Trophoblast cell (in vitro differentiated cells and primary cell): ENCODE measurements at regions not wholly inside any gene's neighbourhood (a gene's known extent, or its start where the extent isn't known, plus 50 kb on each side); places are given as distances from the start of the nearest gene placed in this dataset.
A peak's percentile ranks its signal among the peaks of the same experiment; 100 is the strongest.

ENCODE experiments used
- DNase-seq, 2 donors: peaks; one replicate each; pipeline ENCODE4 v3.0.0-alpha.2; 2016
- H2AFZ ChIP-seq: 2 replicates; pipeline ENCODE4 v1.6.1; 2013; ENCODE audit warnings: low read length, moderate library complexity, mild to moderate bottlenecking; ENCODE audit not compliant: insufficient read depth, poor library complexity
- H2AK5ac ChIP-seq: 2 replicates; pipeline ENCODE4 v1.6.1; 2013; ENCODE audit warnings: mild to moderate bottlenecking, low read length
- H2BK120ac ChIP-seq: 2 replicates; pipeline ENCODE4 v1.6.1; 2013; ENCODE audit warnings: low read length, mild to moderate bottlenecking, moderate library complexity; ENCODE audit not compliant: insufficient read depth, poor library complexity
- H2BK12ac ChIP-seq: 2 replicates; pipeline ENCODE4 v1.6.1; 2013; ENCODE audit warnings: mild to moderate bottlenecking, low read length, moderate library complexity
- H2BK5ac ChIP-seq: 2 replicates; pipeline ENCODE4 v1.6.1; 2013; ENCODE audit warnings: low read length, low read depth, moderate library complexity, mild to moderate bottlenecking; ENCODE audit not compliant: poor library complexity
- H3K14ac ChIP-seq: 2 replicates; pipeline ENCODE4 v1.6.1; 2013; ENCODE audit warnings: mild to moderate bottlenecking, low read length
- H3K18ac ChIP-seq: 2 replicates; pipeline ENCODE4 v1.6.1; 2013; ENCODE audit warnings: mild to moderate bottlenecking, low read length
- H3K23ac ChIP-seq: 2 replicates; pipeline ENCODE4 v1.6.1; 2013; ENCODE audit warnings: low read length
- H3K27ac ChIP-seq: 2 replicates; pipeline ENCODE4 v1.5.1; 2013; ENCODE audit warnings: low read depth, mild to moderate bottlenecking, inconsistent platforms, low read length, moderate library complexity
- H3K27me3 ChIP-seq: 2 replicates; pipeline ENCODE4 v1.6.1; 2013; ENCODE audit warnings: inconsistent platforms, mild to moderate bottlenecking, low read length, moderate library complexity; ENCODE audit not compliant: insufficient read depth
- H3K36me3 ChIP-seq, 2 experiments: 1 replicate in 1 of 2; 2 replicates in 1 of 2; pipeline ENCODE4 v1.6.1; 2013; ENCODE audit warnings: low read length in 2 of 2, mild to moderate bottlenecking in 2 of 2, moderate library complexity in 1 of 2; ENCODE audit not compliant: insufficient read depth in 2 of 2, control insufficient read depth in 1 of 2
- H3K4ac ChIP-seq: 2 replicates; pipeline ENCODE4 v1.6.1; 2013; ENCODE audit warnings: low read depth, mild to moderate bottlenecking, low read length, moderate library complexity
- H3K4me1 ChIP-seq, 2 experiments: 1 replicate in 1 of 2; 2 replicates in 1 of 2; pipeline ENCODE4 v1.6.1; 2013; ENCODE audit warnings: low read length in 2 of 2, mild to moderate bottlenecking in 2 of 2, moderate library complexity in 1 of 2; ENCODE audit not compliant: insufficient read depth in 2 of 2, control insufficient read depth in 1 of 2
- H3K4me2 ChIP-seq: 2 replicates; pipeline ENCODE4 v1.6.1; 2013; ENCODE audit warnings: inconsistent platforms, mild to moderate bottlenecking, low read length, moderate library complexity
- H3K4me3 ChIP-seq: 2 replicates; pipeline ENCODE4 v1.5.1; 2013; ENCODE audit warnings: mild to moderate bottlenecking, low read depth, low read length, inconsistent platforms
- H3K79me1 ChIP-seq: one replicate; pipeline ENCODE4 v1.6.1; 2013; ENCODE audit warnings: low read length
- H3K79me2 ChIP-seq: 2 replicates; pipeline ENCODE4 v1.6.1; 2013; ENCODE audit warnings: low read length, mild to moderate bottlenecking; ENCODE audit not compliant: control insufficient read depth, insufficient read depth, poor library complexity
- H3K9ac ChIP-seq: 2 replicates; pipeline ENCODE4 v1.6.1; 2013; ENCODE audit warnings: mild to moderate bottlenecking, low read length
- H3K9me3 ChIP-seq: 2 replicates; pipeline ENCODE4 v1.6.1; 2013; ENCODE audit warnings: low read depth, mild to moderate bottlenecking, control low read depth, inconsistent platforms, low read length; ENCODE audit not compliant: insufficient read depth
- H4K12ac ChIP-seq: 2 replicates; pipeline ENCODE4 v1.6.1; 2013; ENCODE audit warnings: low read depth, mild to moderate bottlenecking, low read length, moderate library complexity
- H4K8ac ChIP-seq: 2 replicates; pipeline ENCODE4 v1.6.1; 2013; ENCODE audit warnings: low read depth, mild to moderate bottlenecking, low read length, moderate library complexity
- H4K91ac ChIP-seq: one replicate; pipeline ENCODE4 v1.6.1; 2013; ENCODE audit warnings: low read depth, mild to moderate bottlenecking, low read length, moderate library complexity
- WGBS: extraction: QIAGEN DNeasy Blood & Tissue Kit; methylation state at CpG from one replicate; pipeline ENCODE4 v1.1.7; 2013; ENCODE audit warnings: missing lambda C conversion rate; ENCODE audit not compliant: insufficient read length, insufficient coverage; ENCODE audit errors: extremely low coverage; 5-methylcytosine and 5-hydroxymethylcytosine counted together

DNA sequence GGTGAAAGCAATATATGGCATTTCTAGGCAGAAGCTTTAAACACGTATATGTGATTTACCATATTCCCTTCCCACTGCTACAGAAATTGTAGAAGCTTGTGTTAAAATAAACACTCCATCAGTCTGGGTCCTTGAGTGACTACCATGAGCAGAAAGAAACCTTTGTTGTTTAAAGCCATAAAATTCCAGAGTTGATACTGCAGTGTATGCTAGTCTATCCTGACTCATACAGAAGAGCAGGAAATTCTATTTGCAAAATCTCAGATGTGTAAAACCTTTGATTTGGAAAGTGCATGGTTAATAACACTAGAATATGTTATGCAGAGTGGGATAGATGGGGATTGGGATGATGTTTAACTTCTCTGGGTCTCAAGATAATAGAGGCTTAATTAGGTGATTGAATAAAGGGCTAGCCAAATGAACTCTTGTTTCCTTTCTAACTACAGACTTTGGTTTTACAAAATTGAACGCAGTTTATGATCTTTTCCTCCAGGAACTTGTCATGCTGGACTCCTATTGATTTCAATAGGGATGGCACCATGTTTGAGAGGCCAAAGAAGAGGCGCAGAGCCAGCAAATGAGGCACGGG lies 282.7 kb upstream of the VLDLR start:
- Histone ChIP-seq H4K12ac (no peak overlapping the region), H3K36me3 (no peaks in the 10 kb centered on the region), H2BK5ac (no peak overlapping the region), H2AFZ (no peak overlapping the region), H3K4ac (no peak overlapping the region), H3K23ac (no peak overlapping the region), H3K9ac (no peak overlapping the region), H3K9me3 (no peaks in the 10 kb centered on the region), H3K18ac (no peak overlapping the region), H4K8ac (no peak overlapping the region), H3K79me1 (no peaks in the 10 kb centered on the region), H4K91ac (no peak overlapping the region), H2AK5ac (no peak overlapping the region), H3K4me2 (no peak overlapping the region), H3K14ac (no peak overlapping the region), H3K27me3 (no peaks in the 10 kb centered on the region), H3K79me2 (no peaks in the 10 kb centered on the region), H2BK120ac (no peak overlapping the region), H2BK12ac (no peak overlapping the region), H3K4me1 (no peaks in the 10 kb centered on the region), H3K27ac (no peak overlapping the region), H3K4me3 (no peak overlapping the region)
- DNase-seq = peak in 1 of 2 donors; percentile 36
- WGBS = no CpG with 5 or more reads among the region's 4 CpGs

DNA sequence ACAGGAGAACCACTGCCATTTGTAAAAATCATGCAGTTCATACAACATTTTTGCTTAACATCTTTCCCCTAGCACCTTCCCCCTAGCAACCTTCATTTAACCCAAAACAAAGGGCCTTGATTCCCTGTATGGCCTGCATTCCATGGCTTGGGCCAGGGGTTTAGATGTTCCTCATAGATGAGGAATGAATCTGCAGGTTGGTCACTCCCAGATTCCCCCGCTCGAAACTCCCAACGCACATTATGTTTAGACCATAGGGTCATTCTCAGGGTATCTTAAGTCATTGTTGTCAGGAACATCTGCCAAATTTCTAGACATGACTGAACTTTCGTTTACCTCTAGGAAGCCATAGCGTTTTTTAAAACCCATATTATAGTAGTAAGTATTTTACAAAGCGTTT lies 282.2 kb upstream of the VLDLR start:
- Histone ChIP-seq H3K27ac (no peak overlapping the region), H3K4ac (no peak overlapping the region), H3K36me3 (no peaks in the 10 kb centered on the region), H3K79me1 (no peaks in the 10 kb centered on the region), H3K79me2 (no peaks in the 10 kb centered on the region), H4K91ac (no peak overlapping the region), H2AK5ac (no peak overlapping the region), H4K12ac (no peak overlapping the region), H3K4me1 (no peaks in the 10 kb centered on the region), H3K9ac (no peak overlapping the region), H3K27me3 (no peaks in the 10 kb centered on the region), H3K9me3 (no peaks in the 10 kb centered on the region), H4K8ac (no peak overlapping the region), H2BK120ac (no peak overlapping the region), H2BK12ac (no peak overlapping the region), H3K4me3 (no peak overlapping the region), H2BK5ac (no peak overlapping the region), H3K14ac (no peak overlapping the region), H3K23ac (no peak overlapping the region), H2AFZ (no peak overlapping the region), H3K18ac (no peak overlapping the region), H3K4me2 (no peak overlapping the region)
- DNase-seq = peak; percentile 94 to 97
- no CpG with 5 or more reads among the region's 6 CpGs for WGBS

DNA sequence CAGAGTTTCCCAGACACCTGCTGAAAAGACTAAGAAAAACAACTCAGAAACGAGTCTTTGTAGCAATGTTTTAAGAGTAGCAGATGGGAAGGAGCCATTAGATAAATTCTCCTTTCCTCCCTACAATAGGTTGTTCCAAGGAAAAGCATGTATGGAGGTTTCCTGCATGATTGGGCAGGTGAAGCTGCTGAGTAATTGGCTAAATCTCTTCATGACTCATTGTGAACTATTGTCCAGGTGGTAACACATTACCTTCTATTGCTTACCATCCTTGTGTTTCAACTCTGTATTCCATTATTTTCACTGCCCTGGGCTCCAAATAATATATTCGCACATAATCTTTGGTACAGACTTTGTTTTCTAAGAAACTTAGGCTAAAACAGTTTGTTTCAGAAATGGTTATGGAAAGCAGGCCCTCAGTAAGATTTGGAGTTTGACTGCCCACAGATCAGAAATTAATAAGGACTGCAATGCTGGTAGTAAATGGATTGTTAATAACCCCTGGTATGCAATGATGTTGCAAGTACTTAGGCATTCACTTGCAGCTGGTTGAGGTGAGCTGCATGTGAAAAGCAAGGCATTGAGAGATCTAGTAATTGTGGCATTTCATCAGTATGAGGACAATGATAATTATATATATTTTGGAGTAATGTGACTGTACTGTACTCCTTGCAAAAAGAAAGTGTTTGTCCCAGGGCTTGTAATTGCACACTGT lies 281.4 kb upstream of the VLDLR start:
- no peak overlapping the region for H3K9ac ChIP-seq
- no peak overlapping the region for H2BK5ac ChIP-seq
- H3K79me1 ChIP-seq = no peaks in the 10 kb centered on the region
- H3K36me3 ChIP-seq = no peaks in the 10 kb centered on the region
- H3K27ac ChIP-seq = no peak overlapping the region
- no peak overlapping the region for H2AK5ac ChIP-seq
- H3K79me2 ChIP-seq = no peaks in the 10 kb centered on the region
- H2BK12ac ChIP-seq = no peak overlapping the region
- DNase-seq = peak; percentile 75 to 93
- no peaks in the 10 kb centered on the region for H3K4me1 ChIP-seq
- no peak overlapping the region for H3K18ac ChIP-seq
- no peak overlapping the region for H4K91ac ChIP-seq
- no peak overlapping the region for H4K8ac ChIP-seq
- H3K14ac ChIP-seq = no peak overlapping the region
- no peak overlapping the region for H2AFZ ChIP-seq
- H3K4me3 ChIP-seq = no peak overlapping the region
- H2BK120ac ChIP-seq = no peak overlapping the region
- no peak overlapping the region for H3K4me2 ChIP-seq
- H3K27me3 ChIP-seq = no peaks in the 10 kb centered on the region
- no peak overlapping the region for H3K23ac ChIP-seq
- no peak overlapping the region for H4K12ac ChIP-seq
- no CpG with 5 or more reads among the region's 2 CpGs for WGBS
- H3K4ac ChIP-seq = no peak overlapping the region
- peaks cover 2% of the 10 kb centered on the region for H3K9me3 ChIP-seq

DNA sequence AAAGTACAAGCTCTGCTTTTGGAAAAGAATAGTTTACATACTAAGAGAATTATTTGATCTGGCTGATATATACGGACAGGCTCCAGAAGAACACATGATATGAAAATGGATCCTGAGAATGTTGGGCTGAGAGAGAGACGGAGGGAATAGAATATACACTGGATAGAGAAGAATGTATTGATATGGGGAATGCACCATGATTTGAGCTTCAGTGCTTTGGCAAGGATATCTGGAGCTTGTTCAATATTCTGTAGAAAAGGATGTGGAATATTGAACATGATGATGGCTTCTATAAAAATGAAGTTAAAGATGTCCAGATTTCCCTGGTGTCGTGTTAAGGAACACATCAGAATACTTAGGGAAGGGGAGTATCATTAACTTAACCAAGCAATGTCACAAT lies 280.5 kb upstream of the VLDLR start:
- no peak overlapping the region for H3K4me2 ChIP-seq
- H3K27ac ChIP-seq = no peak overlapping the region
- H2BK5ac ChIP-seq = no peak overlapping the region
- H2BK120ac ChIP-seq = no peak overlapping the region
- no peak overlapping the region for H2AFZ ChIP-seq
- H3K14ac ChIP-seq = no peak overlapping the region
- no peak overlapping the region for H4K8ac ChIP-seq
- no peak overlapping the region for H3K18ac ChIP-seq
- peaks cover 2% of the 10 kb centered on the region for H3K9me3 ChIP-seq
- no peak overlapping the region for H4K91ac ChIP-seq
- no peaks in the 10 kb centered on the region for H3K79me2 ChIP-seq
- no peak overlapping the region for H3K9ac ChIP-seq
- WGBS = no CpG with 5 or more reads among the region's 3 CpGs
- H3K79me1 ChIP-seq = no peaks in the 10 kb centered on the region
- H2AK5ac ChIP-seq = no peak overlapping the region
- no peak for DNase-seq
- no peak overlapping the region for H4K12ac ChIP-seq
- no peaks in the 10 kb centered on the region for H3K36me3 ChIP-seq
- no peaks in the 10 kb centered on the region for H3K27me3 ChIP-seq
- H2BK12ac ChIP-seq = no peak overlapping the region
- no peak overlapping the region for H3K4me3 ChIP-seq
- H3K4me1 ChIP-seq = no peaks in the 10 kb centered on the region
- H3K4ac ChIP-seq = no peak overlapping the region
- no peak overlapping the region for H3K23ac ChIP-seq
